Esophagus muscularis mucosa (tissue), 3 donors: ENCODE measurements at regions not wholly inside any gene's neighbourhood (a gene's known extent, or its start where the extent isn't known, plus 50 kb on each side); places are given as distances from the start of the nearest gene placed in this dataset.

Experiments
- CTCF ChIP-seq, 3 experiments: fragments of 200-600 bp in 2 of 3; fragments of 450-650 bp in 1 of 3; sonication (generic) in 2 of 3; IDR thresholded peaks; one replicate each; pipeline ENCODE4 v1.5.1; 2017 to 2019; ENCODE audit warnings: antibody characterized with exemption in 3 of 3, mild to moderate bottlenecking in 2 of 3, moderate library complexity in 1 of 3
- POLR2A ChIP-seq: fragments of 450-650 bp; IDR thresholded peaks from one replicate; pipeline ENCODE4 v1.6.1; 2017; ENCODE audit warnings: antibody characterized with exemption, moderate library complexity, mild to moderate bottlenecking, low read depth
- POLR2AphosphoS5 ChIP-seq, 2 donors: sonication (generic); formaldehyde crosslinking; IDR thresholded peaks; one replicate each; pipeline ENCODE4 v1.6.1; 2017; ENCODE audit warnings: antibody characterized with exemption in 2 of 2

- TF ChIP-seq CTCF (IDR thresholded peaks at IDR 0.05): no peak
- no peak for TF ChIP-seq POLR2AphosphoS5 (IDR thresholded peaks at IDR 0.05)
- TF ChIP-seq POLR2A: no peak
Observed at GRCh38 chr14:45678163-45678562, 425.2 kb upstream of the MIS18BP1 start.
